NCI-H524 treated with DMSO at 0.1 percent for 48 hours (cell line): ENCODE measurements at regions not wholly inside any gene's neighbourhood (a gene's known extent, or its start where the extent isn't known, plus 50 kb on each side); places are given as distances from the start of the nearest gene placed in this dataset.
A peak's percentile ranks its signal among the peaks of the same experiment; 100 is the strongest.
"Not testable (repeated sequence)": the region's sequence is repeated elsewhere in the genome, so short reads cannot be mapped to it uniquely, and the experiment has no call there.

ENCODE experiments used
- DNase-seq: peaks from one replicate; lab custom pipeline; 2025; lab: John Stamatoyannopoulos, UW

DNA sequence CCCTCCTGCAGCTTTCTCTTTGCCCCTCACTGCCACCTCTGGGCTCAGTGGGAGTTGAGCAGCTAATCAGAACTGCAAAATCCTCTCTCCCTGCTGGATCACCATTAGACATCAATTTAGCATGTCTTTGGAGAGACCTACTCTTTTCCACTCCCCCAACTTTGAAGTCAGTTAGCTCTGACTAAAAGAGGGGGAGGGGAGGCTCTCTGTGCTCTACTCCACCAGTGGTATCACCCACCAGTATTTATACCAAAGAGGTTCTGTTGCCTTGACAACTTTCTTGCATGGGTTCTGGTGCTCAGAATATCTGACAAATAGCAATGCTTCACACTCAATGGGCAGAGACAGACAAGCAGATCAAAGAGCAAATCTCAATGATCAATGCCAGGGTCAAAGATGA, 146.2 kb upstream of the ROPN1 start:
- DNase-seq: no peak

DNA sequence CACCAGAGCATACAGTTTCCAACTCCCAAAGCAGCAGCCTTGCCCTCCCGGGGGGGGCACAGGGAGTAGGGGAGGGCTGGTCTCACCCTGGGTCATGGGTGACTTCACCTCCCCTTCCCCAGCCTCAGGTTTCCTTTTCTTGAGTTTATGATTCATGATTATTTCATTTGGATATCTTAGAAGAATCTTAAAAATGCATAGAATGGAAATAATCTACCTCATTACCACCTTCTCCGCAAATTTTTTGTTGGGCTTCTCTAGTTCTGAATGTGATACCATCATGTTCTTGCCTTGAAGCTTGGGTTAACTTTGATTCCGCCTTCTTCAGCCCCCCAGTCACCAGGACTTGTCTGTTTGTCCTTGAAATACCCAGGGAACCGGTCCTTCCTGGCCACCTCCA, 148.8 kb upstream of the ROPN1 start:
- DNase-seq: no peak

DNA sequence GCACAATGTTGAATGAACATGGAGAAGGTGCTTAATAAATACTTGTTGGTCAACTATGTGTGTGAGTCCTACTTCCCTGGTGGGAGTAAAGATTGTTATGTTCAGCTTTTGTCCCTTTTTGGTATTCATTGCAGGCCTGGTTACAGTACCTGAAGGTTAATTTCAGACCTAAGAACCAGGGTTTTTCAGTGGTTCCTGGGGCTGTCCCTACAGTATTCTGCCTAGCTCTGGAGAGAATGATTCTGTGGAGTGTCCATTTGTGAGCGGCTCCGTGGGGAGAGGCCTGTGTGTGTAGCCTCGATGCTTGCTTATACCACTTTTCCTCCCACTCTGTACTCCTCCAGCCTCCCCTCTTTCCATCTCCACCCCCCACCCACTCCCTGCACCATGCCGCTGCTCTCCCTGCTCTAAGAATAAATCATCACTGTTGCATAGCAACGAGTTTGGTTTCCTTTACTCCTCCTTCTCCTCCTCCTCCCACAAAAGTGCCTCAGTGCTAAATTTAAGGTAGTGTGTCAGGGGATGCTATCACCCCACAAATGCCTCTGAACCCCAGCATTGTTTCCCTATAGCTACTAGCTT, 150.6 kb upstream of the ROPN1 start:
- no peak for DNase-seq

DNA sequence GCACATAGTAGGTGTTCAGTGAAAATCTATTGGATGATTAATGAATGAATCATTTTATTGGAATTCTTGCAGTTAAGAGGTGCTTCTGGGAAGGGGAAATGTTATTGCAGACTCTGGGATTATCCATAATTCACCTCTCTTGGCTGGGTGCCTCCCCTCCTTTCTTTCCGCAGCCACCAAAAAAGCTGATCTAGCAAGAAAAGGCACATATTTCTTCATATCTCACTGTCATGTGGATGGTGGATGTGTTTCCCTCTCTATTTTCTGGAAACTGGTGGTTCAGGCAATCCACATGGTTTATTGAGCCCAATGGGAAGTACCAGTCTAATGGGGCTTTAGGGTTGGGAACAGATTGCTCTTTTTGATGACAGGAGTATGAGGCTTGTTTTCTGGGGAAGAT, 151.1 kb upstream of the ROPN1 start:
- no peak for DNase-seq

DNA sequence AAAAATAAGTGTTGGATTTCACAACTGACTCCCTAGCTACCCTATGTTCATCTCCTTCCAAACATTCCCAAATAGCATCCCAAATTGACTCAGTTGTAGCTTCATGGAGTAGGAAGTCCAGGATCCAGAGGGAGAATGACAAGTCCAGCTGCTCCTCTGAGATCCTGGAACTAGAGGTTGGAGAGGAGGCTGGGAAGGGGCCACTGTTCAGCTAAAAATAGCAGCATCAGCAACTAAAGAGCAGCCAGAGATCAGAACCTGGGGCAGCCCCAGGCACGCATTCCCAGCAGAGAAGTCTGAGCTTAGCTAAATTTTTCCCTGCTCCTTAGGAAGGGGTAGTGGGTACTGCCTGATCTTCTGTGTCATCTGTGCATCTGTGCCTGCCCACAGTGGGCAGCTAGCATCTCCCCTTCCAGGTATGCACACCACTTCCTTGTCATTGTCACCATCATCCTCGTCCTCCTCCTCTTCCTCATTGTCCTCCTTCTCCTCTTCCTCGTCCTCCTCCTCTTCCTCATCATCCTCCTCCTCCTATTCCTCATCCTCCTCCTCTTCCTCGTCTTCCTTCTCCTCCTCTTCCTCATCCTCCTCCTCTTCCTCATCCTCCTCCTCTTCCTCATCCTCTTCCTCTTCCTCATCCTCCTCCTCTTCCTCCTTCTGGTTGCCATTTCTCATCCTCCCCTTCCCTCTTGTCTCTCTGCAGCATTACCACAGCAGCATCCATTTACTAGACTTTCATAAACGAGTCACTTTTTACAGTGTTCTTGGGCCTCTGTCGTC, 152.3 kb upstream of the ROPN1 start:
- no peak for DNase-seq

DNA sequence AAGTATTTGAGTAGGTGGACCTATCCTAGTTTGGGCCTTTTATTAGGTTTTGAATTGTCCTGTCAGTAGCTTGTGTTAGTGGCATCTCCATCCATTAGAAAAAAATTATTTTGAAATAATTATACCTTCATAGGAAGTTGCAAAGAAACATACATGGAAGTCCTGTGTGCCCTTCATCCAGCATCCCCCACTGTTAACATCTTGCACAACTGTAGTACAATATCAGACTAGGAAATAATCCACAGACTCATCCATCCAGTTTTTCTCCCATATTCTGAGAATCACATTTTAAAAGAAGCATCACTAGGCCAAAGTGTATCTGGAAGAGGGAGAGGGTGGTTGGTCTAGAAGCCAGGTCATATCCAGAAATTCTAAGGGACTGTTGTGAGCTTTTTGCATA, 155.5 kb upstream of the ROPN1 start:
- DNase-seq: no peak

DNA sequence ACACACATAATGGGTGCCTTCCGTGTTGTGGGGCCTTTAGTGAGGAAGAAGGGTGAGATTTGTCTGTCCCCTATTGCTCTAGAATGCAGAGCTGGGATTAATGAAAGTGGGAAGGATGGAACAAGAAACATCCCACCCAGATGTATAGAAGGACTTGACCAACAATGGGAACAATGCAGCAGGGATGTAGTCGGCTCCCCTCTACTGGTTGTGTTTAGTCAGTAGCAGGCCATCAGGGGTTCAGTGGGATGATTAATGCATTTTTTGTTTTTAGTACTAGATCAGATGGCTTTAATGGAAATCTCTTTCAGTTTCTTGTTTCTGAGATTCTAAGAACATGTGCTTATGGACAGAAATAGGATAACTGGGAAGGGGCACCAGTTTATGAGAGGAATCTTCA, 156.0 kb upstream of the ROPN1 start:
- no peak for DNase-seq

DNA sequence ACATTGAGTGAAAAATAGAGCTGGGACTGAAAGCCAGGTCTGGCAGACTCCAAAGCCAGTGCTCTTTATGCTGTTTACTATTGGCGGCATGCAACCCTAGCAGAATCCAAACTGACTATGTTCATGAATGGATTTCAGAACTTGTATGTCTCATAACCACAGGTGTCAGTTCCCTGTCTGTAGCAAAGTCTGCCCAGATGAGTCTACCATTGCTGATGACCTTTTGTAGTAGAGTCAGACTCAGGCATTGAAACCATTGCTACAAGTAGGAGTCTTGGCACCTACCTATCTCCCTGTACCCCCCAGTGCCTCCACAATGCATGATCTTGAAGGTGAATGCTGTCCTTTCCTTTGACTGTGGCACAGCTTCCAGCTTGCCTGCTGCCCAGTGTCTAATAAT, 157.2 kb upstream of the ROPN1 start:
- DNase-seq: no peak

DNA sequence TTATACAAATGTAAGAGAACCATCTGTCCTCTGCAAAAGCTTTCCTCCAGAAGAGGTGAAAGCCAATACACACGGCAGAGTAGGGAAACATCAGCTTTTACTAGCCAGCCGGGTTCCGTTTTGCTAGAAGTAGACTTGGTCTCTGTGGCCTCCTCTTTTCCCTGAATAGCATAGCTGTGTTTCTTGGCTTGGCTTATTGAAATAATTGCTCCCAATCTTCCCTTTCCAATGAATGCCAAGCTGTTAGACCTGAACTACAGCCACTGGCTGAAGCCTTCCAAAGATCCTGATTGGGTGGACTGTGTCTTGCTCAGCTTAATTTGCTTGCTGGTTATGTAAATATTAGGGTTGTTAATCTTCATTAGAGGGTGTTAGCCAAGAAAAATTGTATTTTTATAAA, 157.8 kb upstream of the ROPN1 start:
- DNase-seq: peak; percentile 85

DNA sequence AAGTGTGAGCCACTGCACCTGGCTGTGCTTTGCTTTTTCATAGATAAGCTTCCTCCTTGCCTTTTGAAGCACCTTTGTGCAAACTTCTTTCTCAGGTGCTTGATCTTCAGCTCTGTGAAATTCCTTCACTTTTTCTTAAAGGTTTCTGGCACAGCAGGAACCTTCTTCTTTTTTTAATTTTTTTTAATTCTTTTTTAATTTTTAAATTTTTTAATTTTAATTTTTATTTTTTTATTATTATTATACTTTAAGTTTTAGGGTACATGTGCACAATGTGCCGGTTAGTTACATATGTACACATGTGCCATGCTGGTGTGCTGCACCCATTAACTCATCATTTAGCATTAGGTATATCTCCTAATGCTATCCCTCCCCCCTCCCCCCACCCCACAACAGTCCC, 161.0 kb upstream of the ROPN1 start:
- DNase-seq: not testable (repeated sequence)

DNA sequence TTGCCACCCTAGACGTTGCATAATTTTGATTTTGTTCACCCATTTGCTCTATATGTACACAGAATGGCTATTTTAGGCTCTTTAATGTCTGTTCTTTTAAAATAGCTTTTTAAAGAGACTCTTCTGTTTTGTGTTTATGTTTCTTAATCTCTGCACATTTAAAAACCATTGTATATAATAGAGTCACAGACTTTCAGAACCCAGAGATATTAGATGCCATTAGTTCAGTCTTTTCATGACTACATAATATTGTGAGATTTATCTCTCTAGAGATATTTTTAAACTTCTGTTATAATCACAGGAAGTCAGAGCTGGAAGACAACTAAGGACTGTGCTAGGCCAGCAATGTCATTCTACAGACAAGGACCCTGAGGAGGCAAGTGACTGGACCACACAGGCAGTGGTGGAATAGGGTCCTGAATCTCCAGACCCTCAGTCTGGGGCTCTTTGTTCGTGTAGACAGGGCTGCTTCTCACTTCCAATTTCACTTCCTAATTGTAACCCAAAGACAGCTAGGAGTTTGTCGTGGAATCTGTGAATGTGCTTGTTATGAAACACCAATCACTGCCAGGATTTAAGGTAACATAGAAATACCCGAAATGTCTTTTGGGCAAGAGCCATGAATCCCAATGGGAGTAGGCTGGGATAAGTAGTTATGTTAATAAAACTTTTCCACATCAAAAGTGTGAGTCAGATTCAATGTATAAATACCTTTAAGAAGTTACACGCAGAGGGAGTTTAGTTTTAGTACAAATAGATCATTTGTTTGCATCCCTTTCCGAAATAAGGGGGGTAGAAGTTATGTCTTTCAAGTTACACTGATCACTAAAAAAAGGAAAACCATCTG, 165.2 kb upstream of the ROPN1 start:
- no peak for DNase-seq

DNA sequence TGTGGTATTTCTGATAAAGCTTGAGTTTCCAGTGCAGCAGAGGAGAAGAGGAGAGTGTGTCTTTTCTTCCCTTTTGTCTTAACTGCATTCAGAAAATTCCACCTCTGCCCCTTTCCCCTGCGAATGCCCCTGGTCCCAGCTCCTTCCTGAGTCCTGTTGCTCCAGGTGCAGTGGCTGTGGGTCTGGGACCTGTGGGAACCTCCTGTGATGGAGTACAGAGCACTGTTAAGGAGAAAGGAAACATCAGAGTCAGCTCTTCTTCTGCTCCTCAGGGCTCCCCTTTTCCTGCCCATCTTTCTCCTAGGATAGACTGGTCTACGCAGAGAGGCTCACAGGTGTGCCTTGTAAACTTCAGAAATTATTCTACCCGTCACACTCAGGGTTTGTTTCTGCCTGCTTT, 165.8 kb upstream of the ROPN1 start:
- DNase-seq: no peak

DNA sequence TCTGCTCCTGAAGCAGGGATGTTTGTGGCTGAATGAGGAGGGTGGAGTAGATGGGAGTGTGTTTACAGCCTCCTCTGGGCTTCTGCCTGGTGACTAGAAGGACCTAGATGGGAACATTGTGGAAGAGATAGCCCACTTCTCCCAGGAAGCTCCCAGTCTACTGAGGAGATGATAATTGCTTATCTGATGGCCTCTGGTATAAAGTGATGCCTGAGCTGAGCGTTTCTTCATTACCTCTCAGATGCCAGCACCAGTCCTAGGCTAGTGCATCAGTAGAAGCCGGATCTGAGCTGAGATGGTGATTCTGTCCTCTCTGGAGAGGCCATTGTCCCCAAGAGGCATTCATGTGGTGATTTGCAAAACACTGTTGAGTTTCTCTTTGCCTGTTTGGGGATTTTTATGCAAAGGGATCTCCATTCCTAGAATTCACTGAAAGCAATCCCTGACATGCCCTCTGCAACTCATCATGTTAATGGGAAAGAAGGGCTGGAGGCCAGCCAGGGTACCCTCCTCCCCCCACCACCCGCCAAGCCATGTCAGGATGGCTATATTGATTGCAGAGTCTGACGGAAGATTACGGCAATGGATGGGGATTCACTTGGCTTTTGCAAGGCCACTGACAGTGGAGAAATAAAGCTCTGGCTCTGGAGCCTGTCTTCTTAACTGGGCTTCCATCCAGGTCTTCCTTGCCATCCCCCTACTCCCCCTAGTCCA, 166.4 kb upstream of the ROPN1 start:
- DNase-seq: no peak

DNA sequence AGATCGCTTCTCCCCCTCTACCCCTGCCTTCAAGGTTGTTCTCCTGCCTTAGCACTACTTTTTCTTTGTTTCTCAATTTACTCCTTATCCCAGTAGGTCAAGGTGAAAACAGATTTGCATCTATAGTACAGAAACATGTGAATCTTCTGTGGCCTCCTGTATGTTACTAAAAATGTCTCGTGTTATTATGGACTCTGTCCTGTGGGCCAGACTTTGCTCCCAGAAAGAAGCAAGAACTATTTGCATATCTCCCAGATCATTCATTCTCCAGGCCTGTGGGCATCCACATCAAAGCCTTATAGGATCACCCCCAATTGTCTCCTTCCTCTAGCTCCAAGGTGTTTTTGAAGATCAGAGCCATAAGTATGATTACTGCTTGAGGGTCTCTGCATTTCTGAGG, 169.5 kb upstream of the ROPN1 start:
- DNase-seq: no peak

DNA sequence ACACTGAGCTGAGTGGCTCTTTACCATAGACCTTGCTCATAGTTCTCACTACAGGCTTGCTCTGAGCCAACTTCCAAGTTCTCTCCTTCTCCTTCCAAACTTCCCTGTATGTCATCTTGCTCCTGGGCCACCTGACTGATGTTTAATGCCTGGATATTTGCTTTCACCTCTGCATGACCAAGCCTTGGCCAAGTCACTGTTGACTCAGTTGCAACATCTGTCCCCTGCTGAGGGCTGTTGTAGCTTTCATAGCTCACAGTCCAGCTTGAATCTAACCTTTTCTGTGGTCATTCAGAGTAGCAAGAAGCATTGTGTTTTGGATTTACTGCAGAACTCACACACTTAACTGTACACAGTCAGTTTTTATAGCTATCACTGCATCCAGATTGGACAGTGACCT, 171.8 kb upstream of the ROPN1 start:
- DNase-seq: no peak

DNA sequence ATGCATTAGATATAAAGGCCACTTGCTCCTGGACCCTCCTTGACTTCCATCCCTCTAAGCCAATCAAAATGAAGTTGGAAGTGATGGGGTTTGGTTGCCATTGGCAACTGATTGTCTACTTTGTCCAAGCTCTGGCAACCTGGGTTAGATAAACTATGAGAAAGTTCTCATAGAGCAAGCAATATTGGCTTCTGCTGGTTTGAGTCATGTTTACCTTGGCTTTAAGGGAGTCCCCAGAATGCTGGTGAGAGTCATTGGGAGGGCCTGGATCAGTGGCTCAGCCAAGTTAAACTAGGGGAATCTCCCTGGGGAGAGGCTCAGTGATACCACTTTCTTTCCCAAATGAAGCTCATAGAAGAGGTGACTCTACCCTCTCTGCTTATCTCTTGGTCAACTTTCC, 176.3 kb upstream of the ROPN1 start:
- no peak for DNase-seq

DNA sequence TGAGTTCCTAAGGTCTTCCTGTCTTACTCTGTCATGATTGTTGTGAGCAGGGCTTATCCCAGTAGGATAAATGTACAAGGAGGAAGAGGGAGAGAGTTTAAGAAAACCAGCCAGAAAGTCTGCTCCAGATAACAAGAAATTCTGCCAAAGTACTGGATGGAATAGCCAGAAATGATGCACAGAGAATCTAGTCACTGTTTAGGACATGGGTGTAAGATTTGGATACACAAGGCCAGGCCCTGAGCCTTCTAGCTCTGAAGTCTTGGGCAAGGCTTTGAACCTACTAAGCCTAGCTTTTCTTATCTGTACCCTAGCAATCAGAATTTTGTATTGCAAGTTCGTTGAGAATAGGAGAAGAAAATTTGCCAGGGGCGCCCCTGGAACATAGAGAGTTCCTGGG, 180.4 kb upstream of the ROPN1 start:
- DNase-seq: no peak

DNA sequence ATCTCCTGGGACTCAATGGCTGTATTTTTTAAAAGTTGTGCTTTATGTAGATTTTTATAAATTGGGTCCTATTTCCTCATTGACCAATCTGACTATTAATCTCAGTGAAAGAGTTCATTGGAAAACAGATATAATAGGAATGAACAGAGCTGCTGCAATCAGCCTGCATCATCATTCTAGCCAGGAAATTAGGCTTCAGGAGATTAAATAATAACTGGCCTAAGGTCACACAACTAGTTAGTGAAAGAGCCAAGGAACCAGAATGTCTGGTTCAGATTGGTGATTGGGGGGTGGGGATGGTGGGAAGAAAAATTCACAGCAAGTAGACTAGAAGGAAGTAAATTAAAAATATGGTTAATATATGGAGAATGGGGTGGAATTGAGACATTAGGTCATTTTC, 180.9 kb upstream of the ROPN1 start:
- no peak for DNase-seq

DNA sequence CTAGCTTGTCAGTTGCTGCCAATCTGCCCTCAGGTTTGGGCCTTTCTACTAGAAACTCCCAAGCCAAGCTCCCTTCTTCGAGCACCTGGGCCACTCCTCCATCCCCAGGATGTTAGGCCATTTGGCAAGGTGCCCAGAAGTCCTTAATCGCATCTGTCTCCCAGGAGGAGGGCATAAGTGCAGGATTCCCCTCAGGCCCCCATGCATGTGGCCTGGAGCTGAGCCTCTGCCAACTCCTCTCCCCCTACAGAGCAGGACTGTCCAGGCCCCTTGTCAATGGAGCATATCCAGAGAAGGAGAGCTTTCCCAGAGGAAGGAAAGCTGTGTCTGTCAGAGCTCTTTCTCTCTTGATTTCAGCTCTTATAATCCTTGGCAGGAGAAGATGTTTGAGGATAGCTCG, 182.6 kb upstream of the ROPN1 start:
- DNase-seq: peak; percentile 98

DNA sequence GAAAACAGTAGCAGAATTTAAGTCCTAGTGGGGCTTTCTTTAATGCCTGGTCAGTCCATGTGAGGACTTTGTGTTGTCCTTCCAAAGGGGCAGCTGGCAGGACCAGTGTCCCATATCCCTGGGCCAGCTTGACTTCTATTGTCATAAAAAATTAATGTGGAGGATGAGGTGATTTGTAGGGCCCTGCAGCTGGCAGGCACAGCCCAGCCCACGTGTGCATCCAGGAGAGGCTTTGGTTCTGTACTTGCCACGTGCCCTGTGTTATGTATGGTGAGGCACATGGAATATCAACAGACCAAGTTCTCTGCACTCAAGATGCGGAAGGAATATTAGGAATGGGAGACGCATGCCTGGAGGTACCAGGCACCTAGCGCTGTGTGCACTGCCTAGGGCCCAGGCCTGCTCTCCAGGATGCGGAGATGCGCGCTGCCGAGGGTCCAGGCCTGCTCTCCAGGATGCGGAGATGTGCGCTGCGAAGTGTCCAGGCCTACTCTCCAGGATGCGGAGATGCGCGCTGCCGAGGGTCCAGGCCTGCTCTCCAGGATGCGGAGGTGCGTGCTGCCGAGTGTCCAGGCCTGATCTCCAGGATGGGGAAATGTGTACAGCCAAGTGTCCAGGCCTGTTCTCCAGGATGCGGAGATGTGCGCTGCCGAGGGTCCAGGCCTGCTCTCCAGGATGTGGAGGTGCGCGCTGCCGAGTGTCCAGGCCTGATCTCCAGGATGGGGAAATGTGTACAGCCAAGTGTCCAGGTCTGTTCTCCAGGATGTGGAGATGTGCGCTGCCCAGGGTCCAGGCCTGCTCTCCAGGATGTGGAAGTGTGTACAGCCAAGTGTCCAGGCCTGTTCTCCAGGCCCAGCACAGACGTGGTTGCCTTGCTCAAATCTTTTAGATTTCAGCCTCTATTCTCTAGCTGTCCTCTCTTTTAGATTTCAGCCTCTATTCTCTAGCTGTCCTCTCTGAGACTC, 183.3 kb upstream of the ROPN1 start:
- DNase-seq: peak; percentile 96

DNA sequence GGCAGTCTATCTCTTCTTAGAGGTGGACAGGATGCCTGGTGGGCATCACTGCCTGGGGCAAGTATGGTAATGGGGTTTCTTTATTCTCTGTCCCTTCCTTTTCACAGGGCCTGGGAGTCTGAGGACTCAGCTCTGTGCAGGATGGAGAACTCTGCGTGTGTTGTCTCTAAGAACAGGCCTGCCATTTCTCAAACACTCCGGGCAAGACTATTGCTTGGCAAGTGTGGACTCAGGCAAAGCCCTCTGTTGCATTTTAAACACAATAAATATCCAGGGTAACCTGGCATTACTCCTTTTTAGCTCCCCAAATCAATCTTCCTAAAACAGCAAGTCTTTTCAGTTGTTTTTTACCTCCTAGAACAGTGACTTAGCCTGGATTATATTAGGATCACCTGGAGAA, 185.1 kb upstream of the ROPN1 start:
- DNase-seq: no peak
